GM18858 (cell line): ENCODE measurements at regions not wholly inside any gene's neighbourhood (a gene's known extent, or its start where the extent isn't known, plus 50 kb on each side); places are given as distances from the start of the nearest gene placed in this dataset.
"Not testable (repeated sequence)": the region's sequence is repeated elsewhere in the genome, so short reads cannot be mapped to it uniquely, and the experiment has no call there.

ENCODE experiments used
- ATAC-seq: cut with Tn5 transposase; IDR thresholded peaks from one replicate; pipeline ENCODE4 v1.9.1; 2021; ENCODE audit not compliant: unreplicated experiment

DNA sequence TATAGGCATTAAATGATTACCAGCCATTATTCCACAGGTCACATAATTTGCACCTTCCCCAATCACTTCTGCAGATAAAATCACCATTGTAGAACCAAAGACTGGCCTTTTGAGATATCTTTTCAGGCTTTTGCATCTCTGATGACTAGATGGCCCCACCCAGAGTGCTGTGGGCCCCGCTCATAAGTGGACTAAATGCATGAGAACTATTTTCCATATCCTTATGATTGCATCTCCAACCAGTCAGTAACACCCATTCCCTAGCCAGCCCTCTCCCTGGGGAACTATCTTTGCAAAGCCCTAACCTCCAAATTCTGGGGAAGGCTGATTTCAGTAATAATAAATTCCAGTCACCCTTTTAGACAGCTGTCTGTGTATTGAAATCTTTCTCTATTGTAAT is 53.5 kb upstream of the CDH9 start:
- ATAC-seq: no peak

DNA sequence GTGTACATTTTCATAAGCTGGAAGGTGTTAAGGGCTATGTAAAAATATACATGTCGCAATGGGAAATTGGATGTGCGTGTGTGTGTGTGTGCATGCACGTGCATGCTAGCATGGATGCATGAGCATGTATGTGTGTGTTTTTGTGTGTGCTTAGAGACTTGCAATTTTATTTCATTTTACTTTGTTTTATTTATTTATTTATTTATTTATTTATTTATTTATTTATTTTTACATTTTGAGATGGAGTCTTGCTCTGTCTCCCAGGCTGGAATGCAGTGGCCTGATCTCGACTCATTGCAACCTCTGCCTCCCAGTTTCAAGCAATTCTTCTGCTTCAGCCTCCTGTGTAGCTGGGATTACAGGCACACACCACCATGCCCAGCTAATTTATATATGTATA is 50.4 kb upstream of the CDH9 start:
- ATAC-seq: not testable (repeated sequence)
